Motor neuron (in vitro differentiated cells): ENCODE measurements at regions not wholly inside any gene's neighbourhood (a gene's known extent, or its start where the extent isn't known, plus 50 kb on each side); places are given as distances from the start of the nearest gene placed in this dataset.
"Not testable (repeated sequence)": the region's sequence is repeated elsewhere in the genome, so short reads cannot be mapped to it uniquely, and the experiment has no call there.

ENCODE experiments used
- ATAC-seq, 8 experiments: fragments of 200-7000 bp; cut with Tn5 transposase; replicated peaks in 6 of 8; 2 replicates each; pipeline ENCODE4 v1.8.0; 2021; ENCODE audit warnings: mild to moderate bottlenecking in 8 of 8, moderate library complexity in 8 of 8
- H3K27ac ChIP-seq, 2 donors: fragments of 250-450 bp; sonication (Bioruptor Pico); 2 replicates each; pipeline ENCODE4 v1.9.0; 2021; ENCODE audit warnings: antibody characterized with exemption in 2 of 2, mild to moderate bottlenecking in 2 of 2, moderate library complexity in 1 of 2
- H3K4me1 ChIP-seq, 2 donors: fragments of 250-450 bp; sonication (Bioruptor Pico); replicated peaks in 1 of 2; 2 replicates each; pipeline ENCODE4 v1.6.1; 2021; ENCODE audit warnings: antibody characterized with exemption in 2 of 2, mild to moderate bottlenecking in 2 of 2, moderate library complexity in 1 of 2
- H3K4me3 ChIP-seq, 5 donors: fragments of 250-450 bp; sonication (Bioruptor Pico); 2 replicates each; pipeline ENCODE4 v1.9.0; 2021; ENCODE audit warnings: antibody characterized with exemption in 5 of 5, mild to moderate bottlenecking in 5 of 5, moderate library complexity in 4 of 5
- WGBS, 10 experiments: fragments of 450-650 bp; shearing (Covaris generic); methylation state at CpG; one replicate each; pipeline ENCODE4 v1.0.0; 2022; 5-methylcytosine and 5-hydroxymethylcytosine counted together
- in situ Hi-C, 9 experiments: fragments of 400-800 bp; cut with MboI; loops; one replicate each; pipeline ENCODE4 v1.15.0; 2021; ENCODE audit warnings: low sequenced_read_pairs in 9 of 9, low pct_unique_long_range_greater_than_20kb in 2 of 9; ENCODE audit not compliant: unreplicated experiment in 9 of 9

GRCh38 chrY:20042993-20043392, 298.5 kb upstream of the KDM5D start:
- Histone ChIP-seq H3K4me1 (no peaks in the 10 kb centered on the region), H3K27ac (no peak overlapping the region), H3K4me3 (no peak overlapping the region)
- WGBS, 10 experiments = 0% methylated on average over 1 of the region's 2 CpGs; no CpG with 5 or more reads in 9 of the 10 experiments
- in situ Hi-C loops = no loop called here
- ATAC-seq = no peak

DNA sequence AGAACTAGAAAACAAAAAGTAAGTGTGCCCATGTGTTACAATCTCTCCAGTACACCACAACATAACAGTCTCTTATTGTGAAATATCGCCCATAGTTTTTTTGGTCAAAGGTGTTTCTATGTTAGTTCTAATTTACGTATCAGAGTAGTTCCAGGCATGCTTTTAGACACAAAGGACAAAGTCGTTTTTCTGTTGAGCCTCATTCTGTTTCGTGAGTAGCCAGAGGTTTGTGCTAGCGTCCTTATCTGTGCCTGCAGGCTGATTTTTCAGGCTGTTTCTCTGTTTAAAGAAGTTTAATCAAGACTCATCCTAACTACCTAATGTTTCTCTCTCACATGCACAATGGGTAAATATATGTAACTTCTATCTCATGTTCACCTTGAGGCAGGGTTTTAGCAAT, 281.1 kb upstream of the KDM5D start:
- 0 to 60% (median 23%) methylated on average over 1 to 4 of the region's 5 CpGs; no CpG with 5 or more reads in 4 of the 10 experiments for WGBS, 10 experiments
- no peak overlapping the region for H3K4me3 ChIP-seq
- H3K27ac ChIP-seq = no peak overlapping the region
- no peak for ATAC-seq
- in situ Hi-C loops = no loop called here
- no peaks in the 10 kb centered on the region for H3K4me1 ChIP-seq

GRCh38 chrY:19993410-19993809, 248.9 kb upstream of the KDM5D start:
- H3K4me3 ChIP-seq, H3K27ac ChIP-seq, H3K4me1 ChIP-seq, in situ Hi-C loops, ATAC-seq: not testable (repeated sequence)
- WGBS, 10 experiments = 60% methylated on average over 2 of the region's 6 CpGs; no CpG with 5 or more reads in 9 of the 10 experiments

DNA sequence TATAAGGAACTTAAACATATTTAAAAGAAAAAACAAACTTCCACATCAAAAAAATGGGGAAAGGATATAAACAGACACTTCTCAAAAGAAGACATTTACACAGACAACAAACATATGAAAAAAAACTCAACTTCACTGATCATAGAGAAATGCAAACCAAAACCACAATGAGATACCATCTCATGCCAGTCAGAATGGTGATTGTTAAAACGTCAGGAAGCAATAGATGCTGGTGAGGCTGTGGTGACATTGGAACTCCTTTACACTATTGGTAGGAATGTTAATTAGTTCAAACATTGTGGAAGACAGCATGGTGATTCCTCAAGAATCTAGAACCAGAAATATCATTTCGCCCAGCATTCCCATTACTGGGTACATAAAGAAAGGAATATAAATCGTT, 228.5 kb upstream of the KDM5D start:
- 40 to 65% (median 53%) methylated on average over 1 to 2 of the region's 3 CpGs; no CpG with 5 or more reads in 7 of the 10 experiments for WGBS, 10 experiments
- ATAC-seq = no peak
- Histone ChIP-seq H3K4me3 (no peak overlapping the region), H3K4me1 (no peaks in the 10 kb centered on the region), H3K27ac (no peak overlapping the region)
- in situ Hi-C loops = no loop called here

DNA sequence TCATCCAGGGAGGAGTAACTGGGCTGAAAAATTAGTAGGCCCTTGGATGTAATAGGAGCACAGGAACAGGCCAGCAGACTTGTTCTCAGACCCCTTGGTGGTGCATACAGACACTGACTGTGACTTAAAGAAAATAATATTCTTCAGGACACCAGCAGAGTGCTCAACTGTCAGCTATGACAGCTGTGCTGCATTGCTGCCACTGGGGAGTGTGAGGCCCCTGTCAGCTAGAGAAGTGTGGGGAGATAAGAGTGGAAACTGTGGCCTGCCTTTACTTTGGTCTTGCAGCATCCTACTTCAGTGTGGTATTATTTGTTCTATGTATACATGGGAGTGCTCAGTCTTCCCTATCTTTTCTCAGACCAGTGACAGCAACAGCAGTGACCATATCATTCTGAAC, 203.2 kb upstream of the KDM5D start:
- no peak for ATAC-seq

GRCh38 chrY:19899011-19899410, 154.5 kb upstream of the KDM5D start:
- in situ Hi-C loops = loop anchor here in 1 of 9 experiments (25.0 kb wide), 1 partner anchor 113 kb away; no protein-coding TSS in a partner anchor
- H3K4me1 ChIP-seq = no peaks in the 10 kb centered on the region
- no peak for ATAC-seq
- WGBS, 10 experiments = 80% methylated on average over 1 of the region's 1 CpG; no CpG with 5 or more reads in 9 of the 10 experiments
- no peak overlapping the region for H3K27ac ChIP-seq
- H3K4me3 ChIP-seq = no peak overlapping the region

More for the DNA sequence above, 203.2 kb upstream of the KDM5D start:
- no peak overlapping the region for H3K4me3 ChIP-seq
- no peaks in the 10 kb centered on the region for H3K4me1 ChIP-seq
- no peak overlapping the region for H3K27ac ChIP-seq
- in situ Hi-C loops = no loop called here

DNA sequence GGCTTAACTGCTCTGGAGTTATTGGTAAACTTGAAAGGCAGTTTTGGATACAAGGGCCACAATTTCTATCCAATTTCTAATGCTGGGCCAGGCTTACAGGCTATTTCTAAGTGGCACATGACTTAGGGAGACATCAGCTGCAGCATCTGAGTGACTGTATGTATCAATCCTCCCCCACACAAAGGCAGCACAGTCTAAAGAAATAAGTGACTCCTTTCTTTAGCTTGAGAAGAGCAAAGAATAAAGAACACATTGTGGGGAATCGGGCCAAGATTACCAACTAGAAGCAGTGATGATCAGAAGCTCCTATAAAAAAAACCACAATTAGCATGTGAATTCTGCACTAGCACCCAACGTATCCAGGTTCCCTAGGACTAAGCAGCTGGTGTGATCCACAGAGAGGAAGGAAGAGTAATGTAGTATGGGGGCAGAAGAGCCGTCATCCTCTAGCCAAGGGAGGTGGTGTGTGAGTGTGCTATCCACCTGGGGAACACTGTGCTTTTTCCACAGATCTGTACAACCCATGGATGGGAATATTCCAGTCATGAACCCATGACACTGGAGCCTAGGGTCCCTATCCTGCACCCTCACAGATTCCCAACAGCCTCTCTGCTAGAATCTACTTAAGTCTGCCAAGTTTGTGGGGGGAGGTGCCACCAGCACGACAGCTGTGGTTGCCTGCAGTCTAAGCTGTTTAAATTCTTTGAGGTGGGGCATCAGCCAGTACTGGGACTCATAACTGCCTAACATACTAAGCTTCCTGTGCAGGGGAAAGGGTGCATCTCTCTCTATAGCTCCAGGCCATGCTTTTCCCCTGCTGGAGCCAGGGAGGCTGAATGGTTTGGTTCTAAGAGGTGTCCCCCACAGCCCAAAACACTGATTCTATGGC, 147.8 kb upstream of the KDM5D start:
- in situ Hi-C loops = loop anchor here in 1 of 9 experiments (25.0 kb wide), 1 partner anchor 120 kb away; no protein-coding TSS in a partner anchor
- no peak for ATAC-seq
- Histone ChIP-seq H3K4me1 (no peaks in the 10 kb centered on the region), H3K4me3 (no peak overlapping the region), H3K27ac (no peak overlapping the region)
- 0% methylated on average over 1 of the region's 4 CpGs; no CpG with 5 or more reads in 9 of the 10 experiments for WGBS, 10 experiments

GRCh38 chrY:19882145-19882544, 137.6 kb upstream of the KDM5D start:
- WGBS, 10 experiments = no CpG with 5 or more reads among the region's 2 CpGs
- no peaks in the 10 kb centered on the region for H3K4me1 ChIP-seq
- H3K27ac ChIP-seq = no peak overlapping the region
- no peak for ATAC-seq
- H3K4me3 ChIP-seq = no peak overlapping the region
- in situ Hi-C loops = loop anchor here in 1 of 9 experiments (25.0 kb wide), 1 partner anchor 130 kb away; no protein-coding TSS in a partner anchor

- 0 to 20% (median 0%) methylated on average over 1 to 2 of the region's 14 CpGs; no CpG with 5 or more reads in 7 of the 10 experiments for WGBS, 10 experiments
- Histone ChIP-seq H3K4me1 (no peaks in the 10 kb centered on the region), H3K4me3 (peak overlapping the region in 1 of 5 donors; percentile 22), H3K27ac (no peak overlapping the region)
- ATAC-seq = peak in 4 of 8 experiments; percentile 57 to 79 (median 70)
- in situ Hi-C loops = no loop called here
Measured at GRCh38 chrY:19869715-19870114, 125.2 kb upstream of the KDM5D start.

GRCh38 chrY:19869281-19869680, 124.8 kb upstream of the KDM5D start:
- Histone ChIP-seq H3K4me3 (peak overlapping the region in 1 of 5 donors; percentile 22), H3K4me1 (no peaks in the 10 kb centered on the region), H3K27ac (no peak overlapping the region)
- peak in 2 of 8 experiments; percentile 23 to 34 for ATAC-seq
- in situ Hi-C loops = no loop called here
- 30 to 40% methylated on average over 1 to 4 of the region's 12 CpGs; no CpG with 5 or more reads in 8 of the 10 experiments for WGBS, 10 experiments

DNA sequence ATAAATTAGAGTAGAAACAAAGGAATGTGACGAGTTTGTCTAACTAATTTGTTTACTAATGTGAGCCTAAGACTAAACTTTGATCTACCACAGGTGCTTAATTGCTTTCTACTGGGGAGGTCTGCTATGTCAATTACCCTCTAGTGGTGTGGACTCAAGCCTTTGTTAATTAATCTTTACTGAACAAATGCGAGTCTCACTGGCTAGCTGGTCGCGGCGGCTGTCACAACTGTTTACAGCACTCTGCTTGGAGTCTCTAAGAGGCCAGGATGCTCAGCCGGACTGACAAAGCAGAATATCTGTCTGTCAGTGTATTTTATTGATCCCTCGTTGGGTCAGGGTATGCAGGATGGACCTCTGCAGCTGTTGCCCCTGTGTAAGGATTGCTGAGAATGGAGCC, 124.1 kb upstream of the KDM5D start:
- Histone ChIP-seq H3K4me3 (no peak overlapping the region), H3K27ac (no peak overlapping the region), H3K4me1 (no peaks in the 10 kb centered on the region)
- no peak for ATAC-seq
- WGBS, 10 experiments = 53 to 80% methylated on average over 1 to 2 of the region's 7 CpGs; no CpG with 5 or more reads in 8 of the 10 experiments
- in situ Hi-C loops = no loop called here

DNA sequence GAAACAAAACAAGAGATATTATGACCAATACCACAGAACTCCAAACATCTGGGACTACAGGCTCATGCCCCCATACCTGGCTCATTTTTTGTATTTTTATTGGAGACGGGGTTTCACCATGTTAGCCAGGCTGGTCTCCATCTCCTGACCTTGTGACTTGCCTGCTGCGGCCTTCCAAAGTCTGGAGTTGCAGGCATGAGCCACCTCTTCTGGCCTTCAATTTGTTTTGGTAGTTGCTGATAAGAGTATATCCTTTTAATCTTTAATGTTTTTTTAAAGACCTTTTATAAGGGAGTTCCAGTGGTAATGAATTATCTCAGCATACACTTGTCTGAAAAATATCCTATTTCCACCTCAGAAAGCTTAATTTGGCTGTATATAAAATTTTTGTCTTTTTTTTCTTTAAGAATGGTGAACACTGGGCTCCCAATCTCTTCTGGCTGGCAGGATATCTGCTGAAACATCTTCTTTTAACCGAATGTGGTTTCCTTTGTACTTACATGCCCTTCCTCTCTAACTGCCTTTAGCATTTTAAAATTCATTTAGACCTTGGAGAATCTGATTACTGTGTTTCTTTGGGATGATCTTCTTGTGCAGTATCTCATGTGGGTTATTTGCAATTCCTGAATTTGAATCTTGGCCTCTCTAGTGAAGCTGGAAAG, 112.1 kb upstream of the KDM5D start:
- no peak overlapping the region for H3K4me3 ChIP-seq
- H3K4me1 ChIP-seq = no peaks in the 10 kb centered on the region
- WGBS, 10 experiments = 0 to 73% (median 10%) methylated on average over 1 to 2 of the region's 3 CpGs; no CpG with 5 or more reads in 6 of the 10 experiments
- in situ Hi-C loops = no loop called here
- no peak for ATAC-seq
- no peak overlapping the region for H3K27ac ChIP-seq

DNA sequence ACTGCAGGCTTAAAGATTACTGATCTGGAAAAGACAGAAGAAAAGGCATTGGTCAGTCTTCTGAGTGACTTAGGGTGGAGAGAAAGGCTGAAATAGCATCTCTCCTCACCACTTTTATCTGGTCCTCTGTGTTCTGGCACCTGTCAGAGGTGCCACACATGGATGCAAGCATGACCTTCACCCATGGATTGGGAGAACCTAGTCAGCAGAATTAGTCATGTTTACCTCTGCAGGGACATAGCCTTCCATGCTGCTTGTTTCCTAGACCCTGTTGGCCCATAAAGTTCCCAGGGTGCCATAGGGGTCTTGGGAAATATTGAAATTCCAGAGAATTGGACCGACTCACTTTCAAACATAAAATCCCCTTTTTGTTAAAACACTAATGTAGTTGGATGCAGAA, 98.4 kb upstream of the KDM5D start:
- WGBS, 10 experiments = 43% methylated on average over 1 of the region's 1 CpG; no CpG with 5 or more reads in 9 of the 10 experiments

More for the DNA sequence above, 98.4 kb upstream of the KDM5D start:
- H3K4me3 ChIP-seq = no peak overlapping the region
- H3K4me1 ChIP-seq = no peaks in the 10 kb centered on the region
- H3K27ac ChIP-seq = no peak overlapping the region
- in situ Hi-C loops = no loop called here
- ATAC-seq = no peak
